Naive thymus-derived CD4-positive, alpha-beta T cell (primary cell): ENCODE measurements at regions not wholly inside any gene's neighbourhood (a gene's known extent, or its start where the extent isn't known, plus 50 kb on each side); places are given as distances from the start of the nearest gene placed in this dataset.

ENCODE experiments used
- ATAC-seq: fragments of 150-1000 bp; cut with Tn5 transposase; 2 replicates; pipeline ENCODE4 v1.10.0; 2021; ENCODE audit warnings: mild to moderate bottlenecking, moderate library complexity
- CTCF ChIA-PET: fragments of 350-600 bp; sonication (Branson Sonifier 250); formaldehyde crosslinking; loops from one replicate; lab custom pipeline; 2021; ENCODE audit warnings: antibody characterized with exemption; lab: Charles Lee
- POLR2A ChIA-PET: fragments of 350-600 bp; sonication (Branson Sonifier 250); formaldehyde crosslinking; loops from one replicate; lab custom pipeline; 2021; ENCODE audit warnings: antibody characterized with exemption, inconsistent platforms; lab: Charles Lee
- DNase-seq, 9 donors: peaks; one replicate each; pipeline versions ENCODE4 v3.0.0 to v3.0.0-alpha.2; 2020 to 2022; ENCODE audit warnings: mixed read lengths in 1 of 9
- H3K27ac ChIP-seq: one replicate; pipeline ENCODE4 v1.7.0; 2013; ENCODE audit warnings: mild to moderate bottlenecking, low read depth, low read length, moderate library complexity
- H3K27me3 ChIP-seq, 2 donors: one replicate each; pipeline ENCODE4 v1.7.0; 2013; ENCODE audit warnings: low read length in 2 of 2, mild to moderate bottlenecking in 2 of 2, moderate library complexity in 2 of 2; ENCODE audit not compliant: control insufficient read depth in 2 of 2, insufficient read depth in 2 of 2
- H3K36me3 ChIP-seq, 3 experiments: 1 replicate in 2 of 3; 2 replicates in 1 of 3; pipeline ENCODE4 v1.7.0; 2013; ENCODE audit warnings: low read length in 3 of 3, mild to moderate bottlenecking in 3 of 3, moderate library complexity in 1 of 3; ENCODE audit not compliant: insufficient read depth in 3 of 3, control insufficient read depth in 2 of 3
- H3K4me1 ChIP-seq, 2 donors: one replicate each; pipeline ENCODE4 v1.7.0; 2013; ENCODE audit warnings: low read length in 2 of 2, mild to moderate bottlenecking in 2 of 2, moderate library complexity in 1 of 2; ENCODE audit not compliant: control insufficient read depth in 2 of 2, insufficient read depth in 2 of 2
- H3K4me3 ChIP-seq: 2 replicates; pipeline ENCODE4 v1.7.0; 2013; ENCODE audit warnings: mild to moderate bottlenecking, low read length
- H3K9me3 ChIP-seq, 3 experiments: 1 replicate in 2 of 3; 2 replicates in 1 of 3; pipeline ENCODE4 v1.7.0; 2013; ENCODE audit warnings: low read length in 3 of 3; ENCODE audit not compliant: control insufficient read depth in 2 of 3
- H3K27ac Mint-ChIP-seq, 9 donors: one replicate each; pipeline ENCODE4 v1.8.0; 2020 to 2022; ENCODE audit warnings: mixed read lengths in 9 of 9, mild to moderate bottlenecking in 8 of 9, moderate library complexity in 5 of 9, inconsistent platforms in 2 of 9
- H3K27me3 Mint-ChIP-seq, 5 donors: one replicate each; pipeline ENCODE4 v1.8.0; 2021 to 2022; ENCODE audit warnings: mixed read lengths in 5 of 5, mild to moderate bottlenecking in 1 of 5
- H3K36me3 Mint-ChIP-seq, 5 donors: one replicate each; pipeline ENCODE4 v1.8.0; 2020 to 2022; ENCODE audit warnings: mixed read lengths in 5 of 5, mild to moderate bottlenecking in 3 of 5, inconsistent platforms in 1 of 5
- H3K4me1 Mint-ChIP-seq, 7 donors: one replicate each; pipeline ENCODE4 v1.8.0; 2020 to 2022; ENCODE audit warnings: mixed read lengths in 7 of 7, mild to moderate bottlenecking in 3 of 7, inconsistent platforms in 1 of 7
- H3K4me3 Mint-ChIP-seq, 10 donors: one replicate each; pipeline ENCODE4 v1.8.0; 2020 to 2022; ENCODE audit warnings: mild to moderate bottlenecking in 10 of 10, mixed read lengths in 10 of 10, moderate library complexity in 6 of 10, inconsistent platforms in 2 of 10
- H3K9me3 Mint-ChIP-seq, 11 donors: one replicate each; pipeline ENCODE4 v1.8.0; 2020 to 2022; ENCODE audit warnings: mixed read lengths in 11 of 11, mild to moderate bottlenecking in 4 of 11, inconsistent platforms in 1 of 11, moderate library complexity in 1 of 11
- intact Hi-C, 2 donors: fragments of 100-400 bp; cut with micrococcal nuclease; formaldehyde crosslinking; loops; one replicate each; pipeline ENCODE4 v1.15.1; 2023

DNA sequence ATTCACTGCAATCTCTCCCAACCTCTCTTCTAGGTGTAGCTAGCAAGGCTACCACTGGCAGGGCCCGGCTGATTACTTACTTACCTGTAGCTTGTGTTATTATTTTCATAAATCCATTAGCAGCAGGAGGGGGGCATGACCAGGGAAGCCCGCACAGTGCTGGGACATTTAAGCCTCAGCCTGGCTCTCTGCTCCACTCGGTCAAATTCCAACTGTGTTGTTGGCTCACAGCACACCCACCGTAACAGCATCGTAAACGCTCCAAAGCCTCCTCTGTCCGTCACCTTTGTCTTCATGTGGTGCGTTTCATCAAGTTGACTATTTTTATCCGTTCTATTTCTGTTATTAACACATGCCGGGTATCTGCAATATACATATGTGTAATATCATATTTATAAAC lies 264.7 kb downstream of the NSG2 start:
- ChIA-PET POLR2A (no interaction called here), CTCF (no interaction called here)
- no peak overlapping the region for H3K4me3 Mint-ChIP-seq

DNA sequence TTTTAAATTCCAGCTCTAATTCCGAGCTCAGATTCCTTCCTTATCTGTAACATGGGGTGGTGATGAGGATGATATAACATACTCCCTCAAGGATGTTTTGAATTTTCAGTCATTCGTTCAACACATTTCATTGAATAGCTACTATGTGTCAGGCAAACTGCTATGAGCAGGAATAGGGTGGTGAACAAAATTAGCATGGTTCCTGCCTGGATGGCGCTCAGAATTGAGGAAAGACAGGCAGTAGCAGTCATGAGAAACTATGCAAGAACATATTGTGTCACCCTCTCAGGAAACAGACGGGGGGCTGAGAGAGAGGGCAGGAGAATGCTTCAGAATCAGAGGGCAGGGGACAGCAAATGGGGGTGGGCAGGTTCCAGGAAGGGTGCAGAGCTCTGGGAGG lies 265.2 kb downstream of the NSG2 start:
- Mint-ChIP-seq H3K36me3 (peaks cover 0 to 3% (median 0%) of the 10 kb centered on the region in 5 donors), H3K27me3 (peaks cover 16 to 79% (median 40%) of the 10 kb centered on the region in 5 donors), H3K4me3 (peak overlapping the region in 7 of 10 donors; percentile 5 to 55 (median 25)), H3K27ac (no peak overlapping the region), H3K9me3 (peaks cover 0 to 2% (median 0%) of the 10 kb centered on the region in 11 donors), H3K4me1 (peaks cover 0 to 7% (median 0%) of the 10 kb centered on the region in 7 donors)
- ATAC-seq (no peak), DNase-seq (no peak)
- intact Hi-C loops = loop anchor here in 1 of 2 donors (5.0 kb wide), 1 partner anchor 338 kb away; no protein-coding TSS in a partner anchor
- Histone ChIP-seq H3K27me3 (peaks cover 0 to 6% of the 10 kb centered on the region in 2 donors), H3K4me1 (no peaks in the 10 kb centered on the region), H3K36me3 (no peaks in the 10 kb centered on the region), H3K4me3 (no peak overlapping the region), H3K9me3 (no peaks in the 10 kb centered on the region), H3K27ac (no peak overlapping the region)
- ChIA-PET CTCF (interaction anchor here (0.7 kb wide), 1 partner anchor 19 kb away, joined by 3 read pairs; no protein-coding TSS in a partner anchor), POLR2A (no interaction called here)

More for the DNA sequence above, 264.7 kb downstream of the NSG2 start:
- Histone ChIP-seq H3K9me3 (no peaks in the 10 kb centered on the region), H3K4me3 (no peak overlapping the region), H3K36me3 (no peaks in the 10 kb centered on the region), H3K27me3 (peaks cover 0 to 6% of the 10 kb centered on the region in 2 donors), H3K27ac (no peak overlapping the region), H3K4me1 (no peaks in the 10 kb centered on the region)
- Mint-ChIP-seq H3K36me3 (peaks cover 0 to 3% (median 0%) of the 10 kb centered on the region in 5 donors), H3K27me3 (peaks cover 16 to 80% (median 40%) of the 10 kb centered on the region in 5 donors), H3K9me3 (peaks cover 0 to 2% (median 0%) of the 10 kb centered on the region in 11 donors), H3K4me1 (peaks cover 0 to 7% (median 0%) of the 10 kb centered on the region in 7 donors), H3K27ac (peak overlapping the region in 1 of 9 donors; percentile 21)
- ATAC-seq = no peak
- intact Hi-C loops = loop anchor here in 1 of 2 donors (5.0 kb wide), 1 partner anchor 338 kb away; no protein-coding TSS in a partner anchor
- DNase-seq = peak in 1 of 9 donors; percentile 3

DNA sequence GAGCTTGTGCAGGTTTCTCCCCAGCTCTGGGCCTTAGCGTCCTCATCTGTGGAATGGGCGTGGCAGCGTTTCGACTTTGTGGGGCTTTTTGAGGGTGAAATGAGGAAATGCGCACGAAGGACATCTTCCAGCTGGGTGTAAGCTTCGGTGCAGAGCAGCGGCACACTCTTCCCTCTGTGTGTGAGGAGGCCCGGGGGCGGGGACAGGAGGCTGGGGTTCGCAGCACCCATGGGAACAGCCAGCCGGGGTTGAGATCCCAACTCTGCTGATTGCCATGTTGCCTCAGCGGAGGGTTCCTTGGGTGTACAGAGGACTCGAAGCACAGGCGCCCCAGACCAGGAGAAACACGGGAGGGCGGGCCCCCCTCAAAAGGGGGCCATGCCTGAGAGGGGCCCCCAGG lies 265.6 kb downstream of the NSG2 start:
- DNase-seq = no peak
- Histone ChIP-seq H3K4me1 (no peaks in the 10 kb centered on the region), H3K27ac (no peak overlapping the region), H3K36me3 (no peaks in the 10 kb centered on the region), H3K27me3 (peaks cover 0 to 6% of the 10 kb centered on the region in 2 donors), H3K4me3 (no peak overlapping the region), H3K9me3 (no peaks in the 10 kb centered on the region)
- no peak for ATAC-seq
- peaks cover 0 to 2% (median 0%) of the 10 kb centered on the region in 11 donors for H3K9me3 Mint-ChIP-seq
- peaks cover 16 to 76% (median 40%) of the 10 kb centered on the region in 5 donors for H3K27me3 Mint-ChIP-seq
- no peak overlapping the region for H3K27ac Mint-ChIP-seq
- ChIA-PET CTCF (interaction anchor here (0.7 to 1.2 kb wide), 2 partner anchors 20 to 690 kb away, joined by 3 read pairs; no protein-coding TSS in a partner anchor), POLR2A (no interaction called here)
- peaks cover 0 to 7% (median 0%) of the 10 kb centered on the region in 7 donors for H3K4me1 Mint-ChIP-seq
- peak overlapping the region in 4 of 10 donors; percentile 21 to 55 (median 41) for H3K4me3 Mint-ChIP-seq
- peaks cover 0 to 3% (median 0%) of the 10 kb centered on the region in 5 donors for H3K36me3 Mint-ChIP-seq
- intact Hi-C loops = loop anchor here in 1 of 2 donors (5.0 kb wide), 1 partner anchor 339 kb away; no protein-coding TSS in a partner anchor

DNA sequence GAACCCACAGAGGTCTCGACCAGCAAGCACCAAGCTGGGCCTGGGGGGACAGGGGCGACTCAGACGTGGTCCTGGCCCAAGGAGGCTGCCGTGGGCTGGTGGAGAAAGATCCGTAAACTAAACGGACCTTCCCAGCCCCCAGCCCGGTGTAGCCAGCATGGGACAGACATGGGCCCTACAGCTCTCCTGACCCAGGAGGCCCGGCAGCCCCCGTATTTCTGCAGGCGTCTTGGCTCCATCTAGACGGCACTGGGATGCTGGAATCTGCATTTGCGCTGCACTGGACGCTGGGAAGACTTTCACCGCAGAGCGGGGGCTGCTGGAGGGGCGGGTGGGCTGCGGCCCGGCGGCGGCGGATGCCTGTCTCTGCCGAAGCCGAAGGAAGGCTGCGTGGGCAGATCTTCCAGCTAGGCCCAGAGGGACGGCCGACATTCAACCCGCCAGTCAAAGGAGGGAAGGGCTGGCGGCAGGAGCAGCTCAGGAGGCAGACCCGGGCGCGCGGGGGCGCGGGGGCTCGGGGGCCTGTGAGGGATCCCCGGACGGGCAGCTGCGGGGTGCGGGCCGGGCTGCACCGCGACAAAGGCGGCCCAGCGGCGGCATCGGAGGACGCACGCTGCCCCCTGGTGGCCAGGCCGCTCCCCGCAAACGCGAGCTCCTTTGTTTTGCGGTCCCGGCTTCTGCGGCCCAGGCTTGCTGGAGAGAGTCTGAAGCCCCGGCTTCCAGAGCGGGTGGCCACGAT lies 266.2 kb downstream of the NSG2 start:
- Histone ChIP-seq H3K4me1 (no peaks in the 10 kb centered on the region), H3K36me3 (no peaks in the 10 kb centered on the region), H3K27me3 (peaks cover 0 to 6% of the 10 kb centered on the region in 2 donors), H3K9me3 (no peaks in the 10 kb centered on the region), H3K4me3 (no peak overlapping the region), H3K27ac (no peak overlapping the region)
- peak; percentile 67 for ATAC-seq
- intact Hi-C loops = loop anchor here in 1 of 2 donors (5.0 kb wide), 1 partner anchor 339 kb away; no protein-coding TSS in a partner anchor
- Mint-ChIP-seq H3K4me1 (peaks cover 0 to 7% (median 0%) of the 10 kb centered on the region in 7 donors), H3K27me3 (peaks cover 16 to 76% (median 46%) of the 10 kb centered on the region in 5 donors), H3K9me3 (peaks cover 0 to 2% (median 0%) of the 10 kb centered on the region in 11 donors), H3K36me3 (peaks cover 0 to 3% (median 0%) of the 10 kb centered on the region in 5 donors), H3K4me3 (peak overlapping the region in 4 of 10 donors; percentile 13 to 55 (median 24)), H3K27ac (no peak overlapping the region)
- CTCF ChIA-PET = interaction anchor here (0.6 to 1.2 kb wide), 2 partner anchors 691 to 694 kb away, joined by 3 read pairs; no protein-coding TSS in a partner anchor
- peak; percentile 13 to 75 (median 50) for DNase-seq
- POLR2A ChIA-PET = interaction anchor here (0.6 kb wide), 1 partner anchor 695 kb away, joined by 4 read pairs; no protein-coding TSS in a partner anchor

DNA sequence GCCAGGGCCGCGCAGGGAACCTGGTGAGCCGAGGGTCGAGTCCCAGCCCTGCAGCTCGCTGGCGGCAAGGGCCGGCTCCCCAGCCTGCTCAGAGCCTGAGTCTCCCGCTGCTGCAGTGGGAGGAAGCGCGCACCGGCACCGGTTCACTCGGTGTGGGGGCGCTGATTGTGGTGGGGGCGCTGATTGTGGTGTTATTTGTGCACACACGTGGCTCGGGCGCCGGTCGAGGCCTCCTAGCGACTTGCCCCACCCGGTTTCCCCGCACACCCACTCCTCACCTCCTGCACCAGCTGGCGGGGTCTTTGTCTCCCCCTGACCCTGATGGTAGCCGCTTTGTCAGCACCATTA lies 266.7 kb downstream of the NSG2 start:
- Mint-ChIP-seq H3K27me3 (peaks cover 16 to 79% (median 47%) of the 10 kb centered on the region in 5 donors), H3K36me3 (peaks cover 0 to 3% (median 0%) of the 10 kb centered on the region in 5 donors), H3K27ac (no peak overlapping the region), H3K4me3 (peak overlapping the region in 2 of 10 donors; percentile 60 to 69), H3K9me3 (peaks cover 0 to 2% (median 0%) of the 10 kb centered on the region in 11 donors), H3K4me1 (peaks cover 0 to 7% (median 0%) of the 10 kb centered on the region in 7 donors)
- intact Hi-C loops = loop anchor here in 1 of 2 donors (5.0 kb wide), 1 partner anchor 340 kb away; no protein-coding TSS in a partner anchor
- Histone ChIP-seq H3K4me3 (no peak overlapping the region), H3K27ac (no peak overlapping the region), H3K4me1 (no peaks in the 10 kb centered on the region), H3K36me3 (no peaks in the 10 kb centered on the region), H3K27me3 (peaks cover 0 to 6% of the 10 kb centered on the region in 2 donors), H3K9me3 (no peaks in the 10 kb centered on the region)
- CTCF ChIA-PET = interaction anchor here (0.6 to 1.2 kb wide), 2 partner anchors 692 to 694 kb away, joined by 3 read pairs; no protein-coding TSS in a partner anchor
- no peak for DNase-seq
- POLR2A ChIA-PET = interaction anchor here (0.6 kb wide), 1 partner anchor 695 kb away, joined by 4 read pairs; no protein-coding TSS in a partner anchor
- ATAC-seq = no peak

DNA sequence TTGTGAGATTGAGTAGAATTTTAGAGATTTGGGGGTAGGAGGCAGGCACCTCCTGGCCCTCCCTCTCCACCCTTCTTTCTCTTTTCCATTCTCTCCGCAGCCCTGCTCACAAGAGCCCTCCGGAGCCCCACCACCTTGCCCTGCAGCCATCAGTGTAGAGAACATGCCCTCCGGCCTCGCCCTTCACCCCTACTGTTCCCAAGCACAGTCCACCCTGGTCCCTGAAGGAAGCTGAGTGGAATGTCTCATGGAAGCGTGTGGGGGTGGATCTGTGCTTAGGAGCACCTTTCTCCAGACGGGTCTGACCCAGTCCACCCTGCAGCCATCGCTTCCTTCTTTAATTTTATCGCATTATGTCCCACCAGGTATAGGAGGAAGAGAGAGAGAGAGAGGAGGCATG lies 267.1 kb downstream of the NSG2 start:
- H3K4me3 Mint-ChIP-seq = peak overlapping the region in 4 of 10 donors; percentile 35 to 69 (median 52)
- DNase-seq (no peak), ATAC-seq (no peak)
- H3K27me3 Mint-ChIP-seq = peaks cover 16 to 81% (median 47%) of the 10 kb centered on the region in 5 donors
- H3K9me3 ChIP-seq = no peaks in the 10 kb centered on the region
- H3K4me1 ChIP-seq = no peaks in the 10 kb centered on the region
- H3K9me3 Mint-ChIP-seq = peaks cover 0 to 2% (median 0%) of the 10 kb centered on the region in 11 donors
- H3K27me3 ChIP-seq = peaks cover 0 to 6% of the 10 kb centered on the region in 2 donors
- no peak overlapping the region for H3K27ac Mint-ChIP-seq
- H3K27ac ChIP-seq = no peak overlapping the region
- H3K36me3 ChIP-seq = no peaks in the 10 kb centered on the region
- intact Hi-C loops = loop anchor here in 1 of 2 donors (5.0 kb wide), 1 partner anchor 340 kb away; no protein-coding TSS in a partner anchor
- peaks cover 0 to 7% (median 0%) of the 10 kb centered on the region in 7 donors for H3K4me1 Mint-ChIP-seq
- peaks cover 0 to 3% (median 0%) of the 10 kb centered on the region in 5 donors for H3K36me3 Mint-ChIP-seq
- ChIA-PET POLR2A (no interaction called here), CTCF (interaction anchor here (0.6 kb wide), 1 partner anchor 695 kb away, joined by 3 read pairs; no protein-coding TSS in a partner anchor)
- no peak overlapping the region for H3K4me3 ChIP-seq
